SJSA1 (cell line): ENCODE measurements at regions not wholly inside any gene's neighbourhood (a gene's known extent, or its start where the extent isn't known, plus 50 kb on each side); places are given as distances from the start of the nearest gene placed in this dataset.

ENCODE experiments used
- DNase-seq, 2 experiments: peaks; one replicate each; pipeline ENCODE4 v3.0.0-alpha.2; 2015 to 2020; ENCODE audit warnings: low spot score in 2 of 2, low read depth in 1 of 2
- H3K27ac ChIP-seq: fragments of 250-450 bp; sonication (Bioruptor Pico); 2 replicates; pipeline ENCODE4 v1.5.1; 2020; ENCODE audit warnings: mild to moderate bottlenecking, moderate library complexity
- H3K27me3 ChIP-seq: fragments of 250-450 bp; sonication (Bioruptor Pico); replicated peaks from 2 replicates; pipeline ENCODE4 v1.5.1; 2020; ENCODE audit warnings: mild to moderate bottlenecking, moderate library complexity
- H3K36me3 ChIP-seq: fragments of 250-450 bp; sonication (Bioruptor Pico); 2 replicates; pipeline ENCODE4 v1.5.1; 2020; ENCODE audit warnings: mild to moderate bottlenecking
- H3K4me1 ChIP-seq: fragments of 250-450 bp; sonication (Bioruptor Pico); replicated peaks from 2 replicates; pipeline ENCODE4 v1.6.1; 2021; ENCODE audit warnings: mild to moderate bottlenecking
- H3K4me3 ChIP-seq: fragments of 250-450 bp; sonication (Bioruptor Pico); 2 replicates; pipeline ENCODE4 v1.5.1; 2020; ENCODE audit warnings: mild to moderate bottlenecking
- H3K9me3 ChIP-seq: fragments of 250-450 bp; sonication (Bioruptor Pico); replicated peaks from 2 replicates; pipeline ENCODE4 v1.5.1; 2020; ENCODE audit warnings: mild to moderate bottlenecking

DNA sequence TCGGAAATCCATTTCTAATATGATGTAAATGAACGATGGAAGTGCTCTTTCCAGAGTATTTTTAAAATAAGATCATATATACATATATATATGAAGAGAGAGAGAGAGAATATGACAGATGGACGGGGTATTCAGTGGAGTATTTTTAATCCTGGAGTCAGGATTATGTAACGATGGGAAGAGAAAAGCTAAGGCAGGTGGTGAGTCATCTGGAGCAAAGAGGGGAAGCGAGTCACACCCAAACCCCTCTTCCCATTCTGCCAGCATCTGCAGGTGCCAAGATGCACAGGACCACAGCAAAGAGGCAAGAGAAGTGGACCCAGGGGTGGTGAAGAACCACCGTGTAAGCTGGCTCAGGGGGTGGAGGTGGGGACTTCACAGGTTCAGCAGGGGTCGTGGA is 102.7 kb upstream of the GRIK3 start:
- Histone ChIP-seq H3K4me3 (no peak overlapping the region), H3K27ac (no peak overlapping the region), H3K4me1 (no peaks in the 10 kb centered on the region), H3K27me3 (peaks cover 16% of the 10 kb centered on the region), H3K36me3 (no peaks in the 10 kb centered on the region), H3K9me3 (no peaks in the 10 kb centered on the region)
- DNase-seq: no peak

DNA sequence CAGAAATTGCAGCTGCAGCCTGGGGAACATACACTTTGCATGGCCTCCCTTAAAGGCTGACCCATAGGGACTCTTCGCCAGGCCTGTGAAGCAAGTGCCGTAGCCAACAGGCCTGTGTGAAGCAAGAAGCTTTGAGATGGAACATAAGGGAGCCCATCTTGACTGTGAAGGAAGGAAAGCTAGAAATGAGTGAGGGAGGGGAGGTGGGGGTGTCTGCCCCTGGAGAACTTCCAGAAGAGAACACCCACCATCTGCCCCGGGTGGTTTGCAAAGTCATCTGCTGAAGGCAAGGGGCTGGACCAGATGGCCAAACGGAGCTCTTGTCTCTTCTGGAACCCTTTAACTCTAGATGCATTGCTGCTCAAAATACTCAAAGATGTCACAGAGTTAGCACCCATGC is 103.3 kb upstream of the GRIK3 start:
- no peaks in the 10 kb centered on the region for H3K36me3 ChIP-seq
- H3K9me3 ChIP-seq: no peaks in the 10 kb centered on the region
- H3K4me1 ChIP-seq: no peaks in the 10 kb centered on the region
- H3K4me3 ChIP-seq: no peak overlapping the region
- no peak for DNase-seq
- H3K27me3 ChIP-seq: peaks cover 15% of the 10 kb centered on the region
- H3K27ac ChIP-seq: no peak overlapping the region

DNA sequence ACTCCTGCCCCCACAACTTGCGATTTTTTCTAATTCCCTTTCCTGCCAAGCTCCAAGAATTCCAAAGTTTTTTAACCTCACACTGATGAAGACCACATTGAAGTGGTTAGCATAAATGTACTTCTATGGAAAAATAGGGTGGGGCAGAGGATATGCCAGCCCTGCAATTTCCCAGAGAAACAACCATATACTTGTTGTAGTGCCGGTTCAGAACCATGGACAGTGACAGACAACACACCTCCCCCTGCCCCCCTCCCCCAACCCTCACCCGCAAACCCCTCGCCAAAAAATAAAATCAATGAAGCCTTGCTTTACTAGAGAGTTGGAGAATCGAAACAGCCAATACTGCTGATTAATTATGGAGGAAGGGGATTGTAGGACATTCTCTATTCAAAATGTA is 109.5 kb upstream of the GRIK3 start:
- Histone ChIP-seq H3K4me1 (no peaks in the 10 kb centered on the region), H3K9me3 (no peaks in the 10 kb centered on the region), H3K27me3 (no peaks in the 10 kb centered on the region), H3K36me3 (no peaks in the 10 kb centered on the region), H3K27ac (no peak overlapping the region), H3K4me3 (no peak overlapping the region)
- peak in 1 of 2 experiments; percentile 9 for DNase-seq

DNA sequence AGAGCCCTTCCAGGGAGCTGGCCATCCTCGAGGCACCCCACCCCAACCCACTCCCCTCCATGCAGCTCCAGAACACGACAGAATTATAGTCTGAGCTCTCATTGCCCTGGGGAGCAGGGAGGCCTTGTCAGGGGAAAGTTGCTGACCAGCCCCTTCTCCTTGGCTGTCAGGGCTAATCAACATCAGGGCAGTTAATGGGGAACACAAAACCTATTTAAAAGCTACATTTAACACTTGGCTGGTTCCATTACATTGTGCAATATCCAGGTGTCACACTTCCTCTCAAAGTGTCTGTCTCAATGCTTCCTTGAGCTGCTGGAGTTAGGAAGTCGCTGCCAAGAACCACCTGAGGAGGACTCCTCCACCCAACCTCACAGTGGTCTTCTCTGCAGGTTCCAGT is 111.8 kb upstream of the GRIK3 start:
- DNase-seq: no peak
- Histone ChIP-seq H3K9me3 (no peaks in the 10 kb centered on the region), H3K36me3 (no peaks in the 10 kb centered on the region), H3K4me3 (no peak overlapping the region), H3K27me3 (no peaks in the 10 kb centered on the region), H3K27ac (no peak overlapping the region), H3K4me1 (no peaks in the 10 kb centered on the region)

DNA sequence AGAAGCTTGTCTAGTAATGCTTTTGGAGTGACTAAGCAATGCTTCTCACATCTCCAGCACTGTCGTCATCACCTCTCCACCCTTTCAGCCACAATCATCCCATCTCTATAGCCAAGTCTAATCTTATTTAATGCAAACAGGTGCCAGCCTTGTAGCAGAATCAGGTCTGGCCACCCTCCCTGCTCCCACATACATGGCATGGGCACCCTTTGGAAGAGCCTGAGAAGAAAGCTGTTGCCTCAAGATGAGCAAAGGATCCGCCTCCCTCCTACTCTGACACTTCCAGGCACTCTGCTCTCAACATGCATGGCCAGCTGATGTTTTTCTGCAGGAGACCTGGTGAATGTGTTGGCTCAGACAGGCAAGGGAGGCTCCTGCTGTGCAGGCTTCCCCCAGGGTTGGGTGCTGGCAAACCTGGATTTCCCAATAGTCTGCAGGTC is 113.1 kb upstream of the GRIK3 start:
- no peak overlapping the region for H3K27ac ChIP-seq
- no peaks in the 10 kb centered on the region for H3K9me3 ChIP-seq
- no peak overlapping the region for H3K4me3 ChIP-seq
- peak in 1 of 2 experiments; percentile 24 for DNase-seq
- no peaks in the 10 kb centered on the region for H3K4me1 ChIP-seq
- H3K36me3 ChIP-seq: no peaks in the 10 kb centered on the region
- no peaks in the 10 kb centered on the region for H3K27me3 ChIP-seq

DNA sequence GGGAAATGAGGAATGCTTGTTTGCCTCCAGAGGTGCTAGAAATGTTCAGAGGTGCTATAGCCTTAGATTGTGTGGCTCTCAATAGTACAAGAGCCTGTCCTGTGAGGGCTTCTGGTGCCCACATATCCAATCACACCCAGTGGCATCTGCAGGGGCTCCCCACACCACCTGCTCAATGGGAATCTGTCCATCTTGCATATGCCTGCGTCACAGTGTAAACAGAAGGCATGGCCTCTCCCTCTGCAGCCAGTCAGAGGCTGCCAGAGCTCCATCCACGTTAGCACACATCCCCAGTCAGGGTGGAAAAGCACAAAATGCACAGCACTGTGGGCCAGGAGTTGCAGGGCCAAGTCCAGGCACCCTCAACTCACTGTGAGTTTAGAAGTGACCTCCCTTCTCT is 113.6 kb upstream of the GRIK3 start:
- Histone ChIP-seq H3K27me3 (no peaks in the 10 kb centered on the region), H3K4me3 (no peak overlapping the region), H3K9me3 (no peaks in the 10 kb centered on the region), H3K36me3 (no peaks in the 10 kb centered on the region), H3K27ac (no peak overlapping the region), H3K4me1 (no peaks in the 10 kb centered on the region)
- peak in 1 of 2 experiments; percentile 9 for DNase-seq

DNA sequence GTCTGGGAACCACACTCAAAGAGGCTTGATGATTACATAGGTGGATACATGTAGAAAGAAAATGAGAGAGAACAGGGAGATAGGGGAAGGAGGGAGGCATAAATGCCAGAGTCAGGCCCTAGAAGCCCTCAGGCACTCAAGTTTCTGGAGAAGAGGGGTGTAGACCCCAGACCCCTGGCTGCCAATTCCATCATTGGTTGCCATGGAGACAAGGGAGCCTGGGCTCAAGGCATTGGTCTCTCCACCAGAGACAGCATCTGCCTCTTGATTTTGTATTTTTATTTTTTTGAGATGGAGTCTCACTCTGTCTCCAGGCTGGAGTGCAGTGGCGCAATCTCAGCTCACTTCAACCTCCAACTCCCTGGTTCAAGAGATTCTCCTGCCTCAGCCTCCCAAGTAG is 114.3 kb upstream of the GRIK3 start:
- Histone ChIP-seq H3K36me3 (no peaks in the 10 kb centered on the region), H3K9me3 (no peaks in the 10 kb centered on the region), H3K27me3 (no peaks in the 10 kb centered on the region), H3K4me3 (no peak overlapping the region), H3K27ac (no peak overlapping the region), H3K4me1 (no peaks in the 10 kb centered on the region)
- DNase-seq: no peak

DNA sequence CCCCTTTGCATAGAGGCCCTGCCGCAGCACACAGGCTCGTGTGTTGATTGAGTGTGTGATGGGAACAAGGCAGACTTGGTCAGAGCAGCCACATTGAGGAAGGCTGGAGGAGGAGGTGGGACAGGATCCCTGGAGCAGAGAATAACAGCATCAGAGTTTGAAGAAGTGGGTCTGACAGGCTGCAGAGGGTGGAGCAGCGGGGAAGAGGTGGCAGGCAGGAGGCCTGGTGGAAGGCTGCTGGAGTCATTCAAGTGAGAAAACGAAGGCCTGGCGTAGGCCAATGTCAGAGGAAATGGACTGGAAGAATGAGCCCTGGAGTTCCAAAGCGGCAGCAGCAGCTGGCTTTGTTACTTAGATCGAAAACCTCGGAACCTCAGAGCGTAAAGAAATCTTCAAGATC is 115.0 kb upstream of the GRIK3 start:
- no peaks in the 10 kb centered on the region for H3K27me3 ChIP-seq
- no peak overlapping the region for H3K27ac ChIP-seq
- DNase-seq: peak in 1 of 2 experiments; percentile 31
- no peaks in the 10 kb centered on the region for H3K9me3 ChIP-seq
- H3K4me3 ChIP-seq: no peak overlapping the region
- no peaks in the 10 kb centered on the region for H3K36me3 ChIP-seq
- H3K4me1 ChIP-seq: no peaks in the 10 kb centered on the region

DNA sequence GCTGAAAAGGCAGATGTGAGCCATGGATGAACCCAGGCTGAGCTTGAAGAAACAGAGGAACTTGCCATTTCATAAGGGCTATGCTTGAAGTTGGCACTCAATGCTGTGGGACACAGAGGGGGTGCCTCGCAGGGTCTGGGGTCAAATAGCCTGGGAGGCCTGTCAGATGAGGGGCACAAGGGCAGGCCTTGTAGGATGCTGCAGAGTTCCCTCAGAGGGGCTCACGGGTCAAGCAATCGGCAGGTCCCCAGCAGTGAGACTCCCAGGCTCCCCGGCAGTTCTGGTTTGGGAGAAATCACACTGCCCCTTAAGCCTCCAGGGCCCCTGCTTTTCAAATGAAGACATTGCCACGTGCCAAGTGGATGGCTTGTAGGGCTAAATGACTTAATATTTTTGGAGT is 116.7 kb upstream of the GRIK3 start:
- H3K4me1 ChIP-seq: no peaks in the 10 kb centered on the region
- H3K27me3 ChIP-seq: no peaks in the 10 kb centered on the region
- H3K9me3 ChIP-seq: no peaks in the 10 kb centered on the region
- peak in 1 of 2 experiments; percentile 27 for DNase-seq
- no peak overlapping the region for H3K4me3 ChIP-seq
- H3K36me3 ChIP-seq: no peaks in the 10 kb centered on the region
- no peak overlapping the region for H3K27ac ChIP-seq

DNA sequence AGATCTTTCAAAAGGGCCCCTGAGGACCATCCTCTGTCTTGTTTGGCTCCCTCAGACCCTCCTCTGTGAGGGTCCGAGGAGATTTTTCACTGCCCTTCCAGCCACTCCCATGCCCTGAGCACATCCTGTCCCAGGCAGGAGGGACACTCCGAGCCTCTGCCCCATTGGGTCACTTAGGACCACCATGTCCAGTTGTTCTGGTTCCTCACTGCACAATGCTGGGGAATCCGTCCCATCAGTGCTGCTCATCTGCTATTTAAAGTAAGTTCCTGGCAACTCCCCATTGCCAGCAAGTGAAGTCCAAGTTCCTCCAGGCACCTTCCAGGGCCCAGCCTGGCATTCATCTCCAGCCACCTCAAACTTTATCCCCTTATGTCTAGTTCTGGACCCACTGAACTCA is 117.5 kb upstream of the GRIK3 start:
- Histone ChIP-seq H3K4me3 (no peak overlapping the region), H3K36me3 (no peaks in the 10 kb centered on the region), H3K9me3 (no peaks in the 10 kb centered on the region), H3K27me3 (no peaks in the 10 kb centered on the region), H3K4me1 (no peaks in the 10 kb centered on the region), H3K27ac (no peak overlapping the region)
- DNase-seq: peak in 1 of 2 experiments; percentile 23

DNA sequence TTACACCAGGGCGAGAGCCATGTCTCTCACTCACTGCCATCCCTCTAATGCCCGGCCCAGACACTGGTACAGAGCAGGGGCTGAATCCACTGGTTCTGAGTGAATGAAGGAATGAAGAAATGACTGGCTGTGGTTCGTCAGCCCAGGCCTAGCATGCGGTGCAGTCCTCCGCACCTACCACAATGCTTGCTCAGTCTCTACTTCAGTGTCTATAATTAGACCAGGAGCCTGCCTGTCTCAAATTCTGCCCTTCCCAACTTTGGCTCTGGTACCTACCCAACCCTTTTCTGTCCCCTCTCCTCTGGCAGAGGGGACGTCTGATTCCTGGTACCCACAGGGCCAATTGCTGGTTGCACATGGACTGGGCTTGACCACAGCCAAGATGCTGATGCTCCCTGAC is 118.2 kb upstream of the GRIK3 start:
- no peaks in the 10 kb centered on the region for H3K4me1 ChIP-seq
- H3K36me3 ChIP-seq: no peaks in the 10 kb centered on the region
- H3K27ac ChIP-seq: no peak overlapping the region
- DNase-seq: peak in 1 of 2 experiments; percentile 13
- no peak overlapping the region for H3K4me3 ChIP-seq
- H3K27me3 ChIP-seq: no peaks in the 10 kb centered on the region
- no peaks in the 10 kb centered on the region for H3K9me3 ChIP-seq

DNA sequence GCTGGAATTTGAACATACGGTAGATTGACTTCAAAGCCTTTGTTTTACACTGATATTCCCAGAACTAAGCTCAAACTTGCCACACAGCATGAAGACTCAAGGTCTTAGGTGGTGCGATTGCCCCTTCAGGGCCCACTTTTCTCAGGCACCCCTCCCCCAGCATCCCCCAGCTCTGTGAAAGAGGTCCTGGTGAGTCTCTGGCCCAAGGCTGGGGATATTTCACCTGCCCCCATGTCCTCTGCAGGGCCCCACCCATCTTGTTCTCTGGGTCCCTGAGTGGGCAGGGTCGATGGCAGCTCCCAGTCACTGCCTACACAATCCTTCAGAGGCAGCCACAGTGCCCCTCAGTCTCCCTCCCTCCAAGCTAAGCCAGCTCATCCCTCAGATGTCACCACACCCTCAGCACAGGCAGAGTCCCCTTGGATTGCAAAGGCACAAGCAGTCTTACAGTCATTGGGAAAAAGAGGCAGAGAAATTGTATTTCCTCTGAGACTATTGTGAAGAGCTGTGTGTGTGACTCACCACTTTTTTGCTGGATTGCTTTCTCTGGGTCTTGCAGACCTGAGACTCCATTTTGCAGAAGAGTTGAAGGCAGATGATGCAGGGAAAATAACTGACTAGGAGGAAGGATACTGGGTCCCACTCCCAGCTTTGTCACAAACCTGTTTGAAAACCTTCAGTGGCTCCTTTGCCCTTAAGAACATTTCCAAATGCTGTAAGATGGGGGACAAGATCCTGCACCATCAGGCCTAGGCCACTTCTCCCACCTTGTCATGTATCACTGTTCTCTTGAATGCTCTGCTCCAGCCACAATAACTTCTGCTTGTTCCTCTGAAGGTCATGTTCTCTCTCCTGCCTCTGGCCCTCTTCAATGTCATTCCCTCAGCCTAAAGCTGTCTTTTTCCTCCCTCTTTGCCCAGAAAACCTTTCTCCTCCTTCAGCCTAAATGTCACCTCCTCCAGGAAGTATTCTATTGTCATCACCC is 119.1 kb upstream of the GRIK3 start:
- Histone ChIP-seq H3K4me1 (no peaks in the 10 kb centered on the region), H3K9me3 (no peaks in the 10 kb centered on the region), H3K4me3 (no peak overlapping the region), H3K27ac (no peak overlapping the region), H3K27me3 (no peaks in the 10 kb centered on the region), H3K36me3 (no peaks in the 10 kb centered on the region)
- peak in 1 of 2 experiments; percentile 29 for DNase-seq

DNA sequence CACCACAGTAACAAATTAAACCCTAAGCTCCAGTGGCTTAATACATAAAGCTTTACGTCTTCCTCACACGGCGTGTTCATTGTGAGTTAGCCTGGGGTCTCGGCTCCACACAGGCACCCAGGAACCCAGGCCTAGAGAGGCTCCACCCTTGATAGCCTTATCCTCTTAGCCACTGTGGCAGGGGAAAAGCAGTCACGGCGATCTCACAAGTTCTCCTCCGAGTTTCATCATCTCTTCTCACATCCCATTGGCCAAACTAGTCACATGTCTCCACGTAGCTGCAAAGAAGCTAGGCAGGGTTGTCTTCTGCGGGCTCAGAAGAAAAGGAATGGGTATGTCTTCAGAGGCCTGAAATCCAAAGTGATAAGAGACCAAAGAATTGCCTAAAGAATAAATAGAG is 122.3 kb upstream of the GRIK3 start:
- H3K27me3 ChIP-seq: no peaks in the 10 kb centered on the region
- H3K27ac ChIP-seq: no peak overlapping the region
- no peaks in the 10 kb centered on the region for H3K36me3 ChIP-seq
- no peaks in the 10 kb centered on the region for H3K4me1 ChIP-seq
- no peaks in the 10 kb centered on the region for H3K9me3 ChIP-seq
- H3K4me3 ChIP-seq: no peak overlapping the region
- DNase-seq: peak in 1 of 2 experiments; percentile 23

DNA sequence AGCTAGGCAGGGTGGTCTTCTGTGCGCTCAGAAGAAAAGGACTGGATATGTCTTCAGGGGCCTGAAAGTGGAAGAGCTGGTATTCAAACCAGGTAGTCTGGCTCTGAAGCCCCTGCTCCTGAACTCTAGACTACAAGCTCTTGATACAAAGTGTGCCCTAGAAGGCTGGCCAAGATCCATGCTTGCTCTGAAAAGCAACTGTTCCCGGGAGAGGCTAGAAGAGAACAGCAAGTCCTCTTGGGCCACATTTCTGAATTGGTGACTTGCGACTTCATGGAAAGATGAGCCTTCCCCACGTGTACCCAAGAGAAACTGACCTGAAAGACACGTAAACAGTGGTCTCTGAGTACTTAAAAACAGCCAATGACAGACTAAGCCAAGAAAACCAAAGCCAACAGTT is 123.3 kb upstream of the GRIK3 start:
- H3K4me1 ChIP-seq: no peaks in the 10 kb centered on the region
- DNase-seq: peak in 1 of 2 experiments; percentile 16
- H3K27ac ChIP-seq: no peak overlapping the region
- H3K36me3 ChIP-seq: no peaks in the 10 kb centered on the region
- no peaks in the 10 kb centered on the region for H3K9me3 ChIP-seq
- no peaks in the 10 kb centered on the region for H3K27me3 ChIP-seq
- no peak overlapping the region for H3K4me3 ChIP-seq
